ENCODE measurements at regions not wholly inside any gene's neighbourhood (a gene's known extent, or its start where the extent isn't known, plus 50 kb on each side); places are given as distances from the start of the nearest gene placed in this dataset.
A peak's percentile ranks its signal among the peaks of the same experiment; 100 is the strongest.
"Not testable (repeated sequence)": the region's sequence is repeated elsewhere in the genome, so short reads cannot be mapped to it uniquely, and the experiment has no call there.

- Histone ChIP-seq H3K9ac (ENCODE audit: control insufficient read depth, extremely low read depth, insufficient read depth, low read length) (no peak overlapping the region), H3K27ac (ENCODE audit: control insufficient read depth, insufficient read depth, low read length) (no peak overlapping the region), H3K4me1 (ENCODE audit: control insufficient read depth, extremely low read depth, insufficient read depth, low read length) (no peaks in the 10 kb centered on the region), H3K79me2 (ENCODE audit: control insufficient read depth, insufficient read depth, low read length) (no peaks in the 10 kb centered on the region), H3K9me1 (ENCODE audit: control insufficient read depth, extremely low read depth, insufficient read depth, low read length) (no peaks in the 10 kb centered on the region), H3K4me3 (ENCODE audit: control insufficient read depth in 2 of 3, extremely low read depth in 1 of 3, insufficient read depth in 2 of 3, low read depth in 1 of 3, low read length in 3 of 3) (no peak overlapping the region), H3K27me3 (ENCODE audit: control insufficient read depth, extremely low read depth, insufficient read depth, low read length) (no peaks in the 10 kb centered on the region), H2AFZ (ENCODE audit: control insufficient read depth, low read length) (no peak overlapping the region), H3K9me3 (ENCODE audit: control insufficient read depth, low read depth, low read length) (peaks cover under 1% of the 10 kb centered on the region), H3K36me3 (ENCODE audit: control insufficient read depth in 2 of 2, extremely low read depth in 1 of 2, insufficient read depth in 2 of 2, low read length in 2 of 2) (no peaks in the 10 kb centered on the region), H3K4me2 (ENCODE audit: control insufficient read depth, extremely low read depth, insufficient read depth, low read depth, low read length) (no peak overlapping the region), H4K20me1 (ENCODE audit: control insufficient read depth, extremely low read depth, insufficient read depth, low read length) (no peaks in the 10 kb centered on the region)
- dilution Hi-C loops (cut with MboI; ENCODE audit: extremely low pct_ligation_motif_present, low sequenced_read_pairs): no loop called here
- DNase-seq (ENCODE audit: low read depth, low spot score): no peak
- FAIRE-seq: no peak
- no peak for TF ChIP-seq EZH2 (IDR thresholded peaks at IDR 0.05; ENCODE audit: low read length)
- peak; percentile 16 to 43 (median 37) for TF ChIP-seq CTCF (optimal IDR thresholded peaks at IDR 0.05 in 1 of 3, IDR thresholded peaks at IDR 0.05 in 1 of 3, conservative IDR thresholded peaks at IDR 0.05 in 1 of 3; ENCODE audit: extremely low read depth in 1 of 3, insufficient read depth in 2 of 3, low read length in 3 of 3)
Measured at GRCh38 chr1:239987103-239987745, 104.5 kb upstream of the FMN2 start.

- dilution Hi-C loops (cut with MboI; ENCODE audit: extremely low pct_ligation_motif_present, low sequenced_read_pairs): no loop called here
- H3K4me2 ChIP-seq (ENCODE audit: control insufficient read depth, extremely low read depth, insufficient read depth, low read depth, low read length): no peak overlapping the region
- H3K4me3 ChIP-seq (ENCODE audit: control insufficient read depth in 2 of 3, extremely low read depth in 1 of 3, insufficient read depth in 2 of 3, low read depth in 1 of 3, low read length in 3 of 3): no peak overlapping the region
- no peaks in the 10 kb centered on the region for H3K4me1 ChIP-seq (ENCODE audit: control insufficient read depth, extremely low read depth, insufficient read depth, low read length)
- DNase-seq (ENCODE audit: low read depth, low spot score) (no peak), FAIRE-seq (no peak)
- no peaks in the 10 kb centered on the region for H3K9me3 ChIP-seq (ENCODE audit: control insufficient read depth, low read depth, low read length)
- no peak overlapping the region for H2AFZ ChIP-seq (ENCODE audit: control insufficient read depth, low read length)
- H3K36me3 ChIP-seq (ENCODE audit: control insufficient read depth in 2 of 2, extremely low read depth in 1 of 2, insufficient read depth in 2 of 2, low read length in 2 of 2): no peaks in the 10 kb centered on the region
- no peak for TF ChIP-seq EZH2 (IDR thresholded peaks at IDR 0.05; ENCODE audit: low read length)
- TF ChIP-seq CTCF (optimal IDR thresholded peaks at IDR 0.05 in 1 of 3, IDR thresholded peaks at IDR 0.05 in 1 of 3, conservative IDR thresholded peaks at IDR 0.05 in 1 of 3; ENCODE audit: extremely low read depth in 1 of 3, insufficient read depth in 2 of 3, low read length in 3 of 3): no peak
- no peak overlapping the region for H3K27ac ChIP-seq (ENCODE audit: control insufficient read depth, insufficient read depth, low read length)
- no peaks in the 10 kb centered on the region for H3K27me3 ChIP-seq (ENCODE audit: control insufficient read depth, extremely low read depth, insufficient read depth, low read length)
- H3K9ac ChIP-seq (ENCODE audit: control insufficient read depth, extremely low read depth, insufficient read depth, low read length): no peak overlapping the region
- no peaks in the 10 kb centered on the region for H3K79me2 ChIP-seq (ENCODE audit: control insufficient read depth, insufficient read depth, low read length)
- H4K20me1 ChIP-seq (ENCODE audit: control insufficient read depth, extremely low read depth, insufficient read depth, low read length): no peaks in the 10 kb centered on the region
- no peaks in the 10 kb centered on the region for H3K9me1 ChIP-seq (ENCODE audit: control insufficient read depth, extremely low read depth, insufficient read depth, low read length)
Measured at GRCh38 chr1:239989990-239990389, 101.7 kb upstream of the FMN2 start.

GRCh38 chr1:239992566-239992965, 99.1 kb upstream of the FMN2 start:
- H3K27me3 ChIP-seq (ENCODE audit: control insufficient read depth, extremely low read depth, insufficient read depth, low read length); H3K4me1 ChIP-seq (ENCODE audit: control insufficient read depth, extremely low read depth, insufficient read depth, low read length); dilution Hi-C loops (cut with MboI; ENCODE audit: extremely low pct_ligation_motif_present, low sequenced_read_pairs); H3K9me3 ChIP-seq (ENCODE audit: control insufficient read depth, low read depth, low read length); H3K79me2 ChIP-seq (ENCODE audit: control insufficient read depth, insufficient read depth, low read length); FAIRE-seq; H3K36me3 ChIP-seq (ENCODE audit: control insufficient read depth in 2 of 2, extremely low read depth in 1 of 2, insufficient read depth in 2 of 2, low read length in 2 of 2); H3K9ac ChIP-seq (ENCODE audit: control insufficient read depth, extremely low read depth, insufficient read depth, low read length); DNase-seq (ENCODE audit: low read depth, low spot score); H3K4me3 ChIP-seq (ENCODE audit: control insufficient read depth in 2 of 3, extremely low read depth in 1 of 3, insufficient read depth in 2 of 3, low read depth in 1 of 3, low read length in 3 of 3); H3K9me1 ChIP-seq (ENCODE audit: control insufficient read depth, extremely low read depth, insufficient read depth, low read length); H4K20me1 ChIP-seq (ENCODE audit: control insufficient read depth, extremely low read depth, insufficient read depth, low read length); H3K4me2 ChIP-seq (ENCODE audit: control insufficient read depth, extremely low read depth, insufficient read depth, low read depth, low read length); H2AFZ ChIP-seq (ENCODE audit: control insufficient read depth, low read length); H3K27ac ChIP-seq (ENCODE audit: control insufficient read depth, insufficient read depth, low read length): not testable (repeated sequence)

Data from keratinocyte (primary cell).